ENCODE measurements at regions not wholly inside any gene's neighbourhood (a gene's known extent, or its start where the extent isn't known, plus 50 kb on each side); places are given as distances from the start of the nearest gene placed in this dataset.
"Not testable (repeated sequence)": the region's sequence is repeated elsewhere in the genome, so short reads cannot be mapped to it uniquely, and the experiment has no call there.

DNA sequence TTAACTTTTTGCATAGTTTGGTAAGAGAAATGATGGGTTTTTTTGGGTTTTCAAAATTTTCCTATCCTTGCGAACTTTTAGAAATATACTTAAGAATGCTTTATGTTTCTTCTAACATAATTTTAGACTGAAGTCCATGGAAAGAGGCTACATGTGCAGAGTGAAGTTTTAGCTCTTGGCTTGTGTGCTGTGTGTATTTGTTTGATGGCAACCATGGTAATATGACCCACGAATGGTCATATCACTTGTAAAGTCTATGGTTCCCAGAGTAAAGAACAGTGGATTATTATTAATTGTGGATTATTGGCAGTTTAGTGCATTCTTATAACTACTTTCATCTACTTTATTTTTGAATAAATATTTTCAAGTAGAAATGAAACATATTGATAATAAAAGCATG, 124.0 kb upstream of the GOLGA6L4 start:
- DNase-seq, result no peak

DNA sequence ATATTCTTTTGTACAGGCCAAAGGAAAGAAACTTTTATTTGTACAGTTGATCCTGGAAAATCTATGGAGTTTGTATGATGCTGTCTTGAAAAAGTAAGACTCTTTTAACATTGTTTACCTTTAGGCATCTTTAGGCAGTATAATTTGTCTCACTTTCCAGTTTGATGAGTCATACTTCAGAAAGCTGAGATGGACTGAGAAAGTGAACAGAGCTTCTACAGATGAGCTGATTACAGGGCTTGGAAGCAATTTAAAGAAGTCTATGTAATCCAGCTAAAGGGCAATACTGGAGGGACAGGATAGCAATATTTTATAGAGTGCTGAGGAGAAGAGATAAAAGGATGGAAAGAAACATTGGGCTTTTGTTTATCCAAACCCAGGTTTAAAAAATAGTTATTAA, 123.5 kb upstream of the GOLGA6L4 start:
- Mint-ChIP-seq H3K4me1 (ENCODE audit: low read depth) (no peaks in the 10 kb centered on the region), H3K36me3 (ENCODE audit: low read depth) (no peaks in the 10 kb centered on the region), H3K27me3 (ENCODE audit: insufficient read depth) (peaks cover 3% of the 10 kb centered on the region), H3K27ac (no peak overlapping the region), H3K9me3 (no peaks in the 10 kb centered on the region), H3K4me3 (no peak overlapping the region)
- DNase-seq, result peak; percentile 14
- no peak for TF ChIP-seq CTCF (IDR thresholded peaks at IDR 0.05)

More for the DNA sequence above, 124.0 kb upstream of the GOLGA6L4 start:
- Mint-ChIP-seq H3K27me3 (ENCODE audit: insufficient read depth) (peaks cover 3% of the 10 kb centered on the region), H3K36me3 (ENCODE audit: low read depth) (no peaks in the 10 kb centered on the region), H3K4me1 (ENCODE audit: low read depth) (no peaks in the 10 kb centered on the region), H3K9me3 (no peaks in the 10 kb centered on the region), H3K4me3 (no peak overlapping the region), H3K27ac (no peak overlapping the region)
- TF ChIP-seq CTCF (IDR thresholded peaks at IDR 0.05), result no peak

- no peak for DNase-seq
- Mint-ChIP-seq H3K36me3 (ENCODE audit: low read depth) (no peaks in the 10 kb centered on the region), H3K27me3 (ENCODE audit: insufficient read depth) (peaks cover 3% of the 10 kb centered on the region), H3K4me3 (no peak overlapping the region), H3K4me1 (ENCODE audit: low read depth) (no peaks in the 10 kb centered on the region), H3K9me3 (no peaks in the 10 kb centered on the region), H3K27ac (no peak overlapping the region)
- TF ChIP-seq CTCF (IDR thresholded peaks at IDR 0.05), result no peak
Measured at GRCh38 chr15:84113919-84114318, 121.7 kb upstream of the GOLGA6L4 start.

DNA sequence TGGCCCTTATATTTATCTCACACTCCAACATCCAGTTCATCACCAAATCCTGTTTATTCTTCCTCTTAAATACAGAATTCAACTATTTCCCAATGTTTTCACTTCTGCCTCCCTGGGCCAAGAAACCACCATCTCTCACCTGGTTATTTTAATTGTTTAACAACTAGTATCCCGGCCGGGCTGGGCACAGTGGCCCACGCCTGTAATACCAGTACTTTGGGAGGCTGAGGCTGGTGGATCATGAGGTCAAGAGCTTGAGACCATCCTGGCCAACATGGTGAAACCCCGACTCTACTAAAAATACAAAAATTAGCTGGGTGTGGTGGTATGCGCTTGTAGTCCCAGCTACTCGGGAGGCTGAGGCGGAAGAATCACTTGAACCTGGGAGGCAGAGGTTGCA, 120.9 kb upstream of the GOLGA6L4 start:
- not testable (repeated sequence) for H3K9me3 Mint-ChIP-seq; DNase-seq; H3K27me3 Mint-ChIP-seq (ENCODE audit: insufficient read depth); H3K4me3 Mint-ChIP-seq; H3K36me3 Mint-ChIP-seq (ENCODE audit: low read depth); H3K4me1 Mint-ChIP-seq (ENCODE audit: low read depth); H3K27ac Mint-ChIP-seq

- H3K4me1 Mint-ChIP-seq (ENCODE audit: low read depth); H3K27ac Mint-ChIP-seq; H3K9me3 Mint-ChIP-seq; H3K4me3 Mint-ChIP-seq; DNase-seq; H3K36me3 Mint-ChIP-seq (ENCODE audit: low read depth); H3K27me3 Mint-ChIP-seq (ENCODE audit: insufficient read depth): not testable (repeated sequence)
- peak; percentile 20; the same call in 1 of the 2 replicates for TF ChIP-seq CTCF (IDR thresholded peaks at IDR 0.05)
Measured at GRCh38 chr15:84119351-84119750, 116.2 kb upstream of the GOLGA6L4 start.

- H3K36me3 Mint-ChIP-seq (ENCODE audit: low read depth); H3K9me3 Mint-ChIP-seq; H3K27ac Mint-ChIP-seq; H3K4me1 Mint-ChIP-seq (ENCODE audit: low read depth); H3K27me3 Mint-ChIP-seq (ENCODE audit: insufficient read depth); DNase-seq; H3K4me3 Mint-ChIP-seq: not testable (repeated sequence)
Measured at GRCh38 chr15:84120903-84121302, 114.7 kb upstream of the GOLGA6L4 start.

GRCh38 chr15:84128706-84129105, 106.9 kb upstream of the GOLGA6L4 start:
- not testable (repeated sequence) for H3K27me3 Mint-ChIP-seq (ENCODE audit: insufficient read depth); H3K9me3 Mint-ChIP-seq; H3K27ac Mint-ChIP-seq; H3K36me3 Mint-ChIP-seq (ENCODE audit: low read depth); H3K4me3 Mint-ChIP-seq
- peak; percentile 60 for DNase-seq
- peaks cover 17% of the 10 kb centered on the region for H3K4me1 Mint-ChIP-seq (ENCODE audit: low read depth)

- H3K36me3 Mint-ChIP-seq (ENCODE audit: low read depth); H3K9me3 Mint-ChIP-seq; H3K27ac Mint-ChIP-seq; DNase-seq; H3K27me3 Mint-ChIP-seq (ENCODE audit: insufficient read depth); H3K4me3 Mint-ChIP-seq: not testable (repeated sequence)
- H3K4me1 Mint-ChIP-seq (ENCODE audit: low read depth), result peaks cover 17% of the 10 kb centered on the region
Measured at GRCh38 chr15:84130098-84130831, 105.3 kb upstream of the GOLGA6L4 start.

GRCh38 chr15:84135931-84136456, 99.6 kb upstream of the GOLGA6L4 start:
- H3K27me3 Mint-ChIP-seq (ENCODE audit: insufficient read depth); H3K36me3 Mint-ChIP-seq (ENCODE audit: low read depth); DNase-seq; H3K9me3 Mint-ChIP-seq; H3K27ac Mint-ChIP-seq; H3K4me1 Mint-ChIP-seq (ENCODE audit: low read depth); H3K4me3 Mint-ChIP-seq: not testable (repeated sequence)
